GM12878 (cell line): ENCODE measurements at regions not wholly inside any gene's neighbourhood (a gene's known extent, or its start where the extent isn't known, plus 50 kb on each side); places are given as distances from the start of the nearest gene placed in this dataset.
"Not testable (repeated sequence)": the region's sequence is repeated elsewhere in the genome, so short reads cannot be mapped to it uniquely, and the experiment has no call there.

Experiments
- ATAC-seq: fragments of 200-7000 bp; cut with Tn5 transposase; 3 replicates; pipeline ENCODE4 v1.9.1; 2020; ENCODE audit warnings: mild to moderate bottlenecking, moderate library complexity
- BruUV-seq: library from RNA; stranded (reverse); fragments of 400-500 nt; replicated peaks from 2 replicates; lab custom pipeline; 2021; lab: Mats Ljungman, UMichigan
- CTCF ChIA-PET: fragments of 300-600 bp; sonication (Branson Sonifier 250); formaldehyde crosslinking; extraction: SDS; loops from one replicate; lab custom pipeline; 2021; ENCODE audit warnings: inconsistent platforms; lab: Yijun Ruan, JAX
- POLR2A ChIA-PET: fragments of 350-600 bp; formaldehyde crosslinking; extraction: SDS; loops from one replicate; lab custom pipeline; 2021; ENCODE audit warnings: inconsistent platforms; lab: Charles Lee
- RAD21 ChIA-PET: fragments of 300-600 bp; sonication (Branson Sonifier 250); formaldehyde crosslinking; loops from one replicate; lab custom pipeline; 2023; ENCODE audit warnings: antibody characterized with exemption; ENCODE audit not compliant: unreplicated experiment; lab: Charles Lee
- SMC1A ChIA-PET: fragments of 300-600 bp; sonication (Branson Sonifier 250); formaldehyde crosslinking; loops from one replicate; lab custom pipeline; 2023; ENCODE audit not compliant: unreplicated experiment, uncharacterized antibody; lab: Charles Lee
- DNase-seq: peaks from one replicate; pipeline ENCODE4 v3.0.0-alpha.2; 2011; ENCODE audit warnings: low read depth, low spot score
- FAIRE-seq: peaks from 3 replicates; lab custom pipeline; 2011; peaks lifted over from hg19 to GRCh38; lab: Jason Lieb, UNC
- H2AFZ ChIP-seq: 2 replicates; pipeline ENCODE4 v1.6.0; 2011; ENCODE audit warnings: low read depth, low read length, control low read depth; ENCODE audit not compliant: control insufficient read depth
- H3K27ac ChIP-seq: 2 replicates; pipeline ENCODE4 v1.5.1; 2011; ENCODE audit warnings: control low read depth; ENCODE audit not compliant: control insufficient read depth, insufficient read depth
- H3K27me3 ChIP-seq, 2 experiments: replicated peaks in 1 of 2; 2 replicates each; pipeline versions ENCODE4 v1.6.0 to v1.6.1; 2011; ENCODE audit warnings: low read length in 1 of 2; ENCODE audit not compliant: control insufficient read depth in 2 of 2, insufficient read depth in 2 of 2
- H3K36me3 ChIP-seq, 2 experiments: 2 replicates each; pipeline ENCODE4 v1.5.1; 2011; ENCODE audit warnings: low read length in 1 of 2; ENCODE audit not compliant: control insufficient read depth in 2 of 2, insufficient read depth in 2 of 2
- H3K4me1 ChIP-seq: 2 replicates; pipeline ENCODE4 v1.6.1; 2011; ENCODE audit warnings: mild to moderate bottlenecking, low read length, moderate library complexity, mixed read lengths; ENCODE audit not compliant: control insufficient read depth, insufficient read depth
- H3K4me2 ChIP-seq: 2 replicates; pipeline ENCODE4 v1.6.0; 2011; ENCODE audit warnings: control low read depth; ENCODE audit not compliant: control insufficient read depth, insufficient read depth
- H3K4me3 ChIP-seq: fragments of 200-600 bp; sonication (generic); 2 replicates; pipeline ENCODE4 v1.5.1; 2016
- H3K79me2 ChIP-seq: 2 replicates; pipeline ENCODE4 v1.6.0; 2011; ENCODE audit warnings: low read length; ENCODE audit not compliant: control insufficient read depth, insufficient read depth
- H3K9ac ChIP-seq: 2 replicates; pipeline ENCODE4 v1.8.0; 2011; ENCODE audit warnings: low read length, control low read depth, mixed read lengths; ENCODE audit not compliant: control insufficient read depth, insufficient read depth
- H3K9me3 ChIP-seq: replicated peaks from 3 replicates; pipeline ENCODE4 v1.5.1; 2011; ENCODE audit warnings: mild to moderate bottlenecking, low read length; ENCODE audit not compliant: control insufficient read depth, insufficient read depth
- H4K20me1 ChIP-seq: 2 replicates; pipeline ENCODE4 v1.6.0; 2011; ENCODE audit not compliant: control insufficient read depth, insufficient read depth
- EGR1 ChIP-seq, 2 experiments: IDR thresholded peaks; 1 replicate in 1 of 2; 2 replicates in 1 of 2; pipeline ENCODE4 v1.6.1; 2011 to 2012; ENCODE audit warnings: low read depth in 2 of 2, low read length in 2 of 2, borderline replicate concordance in 1 of 2, mild to moderate bottlenecking in 1 of 2, moderate library complexity in 1 of 2
- NFYB ChIP-seq: IDR thresholded peaks from 2 replicates; pipeline ENCODE4 v1.6.1; 2011; ENCODE audit warnings: low read depth, mild to moderate bottlenecking, low read length, improper control_type of control experiment, moderate library complexity; ENCODE audit not compliant: insufficient read depth
- RBBP5 ChIP-seq: fragments of 200-600 bp; sonication (generic); conservative IDR thresholded peaks from 2 replicates; pipeline ENCODE4 v1.6.1; 2016
- SMC3 ChIP-seq: IDR thresholded peaks from 2 replicates; pipeline ENCODE4 v1.6.1; 2011; ENCODE audit warnings: low read length, improper control_type of control experiment, borderline replicate concordance
- WGBS: methylation state at CpG from one replicate; pipeline ENCODE4 v1.1.6; 2016; ENCODE audit warnings: low lambda C conversion rate; ENCODE audit not compliant: insufficient replicate concordance, insufficient coverage; ENCODE audit errors: missing lambda C conversion rate; 5-methylcytosine and 5-hydroxymethylcytosine counted together
- in situ Hi-C: fragments of 300-500 bp; cut with MboI; formaldehyde crosslinking; loops from 9 replicates; pipeline ENCODE4 v1.14.3; 2018; ENCODE audit warnings: mixed read lengths
- intact Hi-C: fragments of 100-400 bp; cut with micrococcal nuclease; formaldehyde crosslinking; loops from one replicate; pipeline ENCODE4 v1.14.2; 2022; ENCODE audit not compliant: unreplicated experiment

DNA sequence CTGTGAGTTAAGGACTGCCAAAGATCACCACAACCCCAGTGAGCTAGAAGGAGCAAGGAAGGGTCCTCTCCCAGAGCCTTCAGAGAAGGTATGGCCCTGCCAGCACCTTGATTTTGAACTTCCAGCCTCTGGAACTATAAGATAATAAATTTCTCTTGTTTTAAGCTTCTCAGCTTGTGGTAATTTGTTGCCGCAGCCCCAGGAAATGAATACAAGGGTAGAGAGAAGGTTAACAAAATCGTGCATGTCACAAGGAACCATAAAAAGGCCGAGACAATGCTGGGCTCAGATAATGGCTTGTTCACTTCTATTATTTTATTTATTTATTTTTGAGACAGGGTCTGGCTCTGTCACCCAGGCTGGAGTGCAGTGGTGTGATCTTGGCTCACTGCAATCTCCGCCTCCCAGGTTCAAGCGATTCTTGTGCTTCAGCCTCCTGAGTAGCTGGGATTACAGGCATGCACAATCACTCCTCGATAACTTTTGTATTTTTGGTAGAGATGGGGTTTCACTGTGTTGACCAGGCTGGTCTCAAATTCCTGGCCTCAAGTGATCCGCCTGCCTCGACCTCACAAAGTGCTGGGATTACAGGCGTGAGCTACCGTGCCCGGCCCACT, 71.5 kb downstream of the WSB1 start:
- H3K27me3 ChIP-seq, H3K27ac ChIP-seq, in situ Hi-C loops, BruUV-seq, RAD21 ChIA-PET, H3K4me1 ChIP-seq, DNase-seq, POLR2A ChIA-PET, H3K9me3 ChIP-seq, ATAC-seq, H3K4me2 ChIP-seq, H3K9ac ChIP-seq, intact Hi-C loops, H2AFZ ChIP-seq, FAIRE-seq, H4K20me1 ChIP-seq, H3K36me3 ChIP-seq, H3K4me3 ChIP-seq, H3K79me2 ChIP-seq: not testable (repeated sequence)
- 62% methylated on average over 11 of the region's 11 CpGs for WGBS
- ChIA-PET CTCF (interaction anchor here (0.8 to 2.5 kb wide), 5 partner anchors 11 to 237 kb away, joined by 3 to 6 read pairs (median 3); no protein-coding TSS in a partner anchor), SMC1A (interaction anchor here (1.5 kb wide), 1 partner anchor 11 kb away, joined by 4 read pairs; no protein-coding TSS in a partner anchor)

DNA sequence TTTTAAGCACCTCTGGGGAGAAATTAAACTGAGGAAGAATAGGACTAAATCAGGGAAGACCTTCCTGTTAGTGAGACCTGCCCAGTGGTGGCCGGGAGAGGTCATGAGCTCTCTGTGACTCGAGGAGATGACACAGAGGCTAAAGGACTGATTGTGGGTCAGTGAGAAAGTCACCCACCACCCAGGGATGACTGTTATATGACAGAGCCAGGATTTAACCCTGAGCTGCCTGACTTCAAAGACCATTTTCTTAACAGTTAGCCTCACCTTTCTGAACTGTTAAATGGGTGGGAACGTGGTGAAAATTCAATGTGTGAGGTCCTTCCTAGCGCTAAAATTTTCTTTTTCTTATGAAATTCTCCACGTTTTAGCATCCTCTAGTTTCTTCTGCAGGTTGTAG, 72.5 kb downstream of the WSB1 start:
- Histone ChIP-seq H3K9me3 (no peaks in the 10 kb centered on the region; the same call in 1 of the 3 replicates), H2AFZ (no peak overlapping the region), H4K20me1 (no peaks in the 10 kb centered on the region), H3K4me1 (no peaks in the 10 kb centered on the region), H3K27ac (no peak overlapping the region), H3K79me2 (no peaks in the 10 kb centered on the region), H3K4me3 (no peak overlapping the region), H3K9ac (no peak overlapping the region), H3K27me3 (no peaks in the 10 kb centered on the region), H3K4me2 (no peak overlapping the region), H3K36me3 (no peaks in the 10 kb centered on the region)
- BruUV-seq = no TSS peak
- SMC1A ChIA-PET = interaction anchor here (1.5 kb wide), 1 partner anchor 12 kb away, joined by 4 read pairs; no protein-coding TSS in a partner anchor
- ATAC-seq (no peak), FAIRE-seq (no peak), DNase-seq (no peak)
- intact Hi-C loops (no loop called here), in situ Hi-C loops (no loop called here)
- CTCF ChIA-PET = interaction anchor here (1.0 to 2.5 kb wide), 3 partner anchors 12 to 15 kb away, joined by 3 to 6 read pairs (median 4); no protein-coding TSS in a partner anchor
- WGBS = 22% methylated on average over 5 of the region's 5 CpGs
- no peak for TF ChIP-seq RBBP5
- TF ChIP-seq SMC3 = no peak
- TF ChIP-seq EGR1 (IDR thresholded peaks at IDR 0.05; ENCODE audit: borderline replicate concordance in 1 of 2, low read depth in 2 of 2, low read length in 2 of 2) = no peak
- no peak for TF ChIP-seq NFYB
- RAD21 ChIA-PET = no interaction called here
- POLR2A ChIA-PET = no interaction called here
